Right lobe of liver (tissue), 4 donors: ENCODE measurements at regions not wholly inside any gene's neighbourhood (a gene's known extent, or its start where the extent isn't known, plus 50 kb on each side); places are given as distances from the start of the nearest gene placed in this dataset.

Experiments used
- POLR2A ChIP-seq: fragments of 450-650 bp; IDR thresholded peaks from one replicate; pipeline ENCODE4 v1.6.1; 2017; ENCODE audit warnings: antibody characterized with exemption, mild to moderate bottlenecking
- TF ChIP-seq, protein P1 (sequence below), 4 donors: fragments of 200-600 bp in 3 of 4; fragments of 450-650 bp in 1 of 4; IDR thresholded peaks; one replicate each; pipeline versions ENCODE4 v1.5.1 to v1.8.0; 2016 to 2022; ENCODE audit warnings: antibody characterized with exemption in 4 of 4, mild to moderate bottlenecking in 2 of 4
- donor health status: DM: no; HTN: no; CAD: no.
- donor health status: DM: no; HTN: no; CAD: no.
- donor health status: DM: no; HTN: yes; CAD: no.

GRCh38 chr9:89969881-89970639 lies 365.2 kb downstream of the GADD45G start:
- TF ChIP-seq, protein P1, sequence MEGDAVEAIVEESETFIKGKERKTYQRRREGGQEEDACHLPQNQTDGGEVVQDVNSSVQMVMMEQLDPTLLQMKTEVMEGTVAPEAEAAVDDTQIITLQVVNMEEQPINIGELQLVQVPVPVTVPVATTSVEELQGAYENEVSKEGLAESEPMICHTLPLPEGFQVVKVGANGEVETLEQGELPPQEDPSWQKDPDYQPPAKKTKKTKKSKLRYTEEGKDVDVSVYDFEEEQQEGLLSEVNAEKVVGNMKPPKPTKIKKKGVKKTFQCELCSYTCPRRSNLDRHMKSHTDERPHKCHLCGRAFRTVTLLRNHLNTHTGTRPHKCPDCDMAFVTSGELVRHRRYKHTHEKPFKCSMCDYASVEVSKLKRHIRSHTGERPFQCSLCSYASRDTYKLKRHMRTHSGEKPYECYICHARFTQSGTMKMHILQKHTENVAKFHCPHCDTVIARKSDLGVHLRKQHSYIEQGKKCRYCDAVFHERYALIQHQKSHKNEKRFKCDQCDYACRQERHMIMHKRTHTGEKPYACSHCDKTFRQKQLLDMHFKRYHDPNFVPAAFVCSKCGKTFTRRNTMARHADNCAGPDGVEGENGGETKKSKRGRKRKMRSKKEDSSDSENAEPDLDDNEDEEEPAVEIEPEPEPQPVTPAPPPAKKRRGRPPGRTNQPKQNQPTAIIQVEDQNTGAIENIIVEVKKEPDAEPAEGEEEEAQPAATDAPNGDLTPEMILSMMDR (IDR thresholded peaks at IDR 0.05), result no peak
- TF ChIP-seq POLR2A, result no peak
